IPS-NIHi7 (cell line): ENCODE measurements at regions not wholly inside any gene's neighbourhood (a gene's known extent, or its start where the extent isn't known, plus 50 kb on each side); places are given as distances from the start of the nearest gene placed in this dataset.
"Not testable (repeated sequence)": the region's sequence is repeated elsewhere in the genome, so short reads cannot be mapped to it uniquely, and the experiment has no call there.

Experiments
- DNase-seq: peaks from one replicate; pipeline ENCODE4 v3.0.0; 2012; ENCODE audit warnings: mixed read lengths; ENCODE audit errors: extremely low spot score

GRCh38 chr22:23381661-23382427 lies 198.2 kb downstream of the IGLL1 start:
- DNase-seq: no peak

GRCh38 chr22:23380911-23381310 lies 199.2 kb downstream of the IGLL1 start:
- DNase-seq: no peak

DNA sequence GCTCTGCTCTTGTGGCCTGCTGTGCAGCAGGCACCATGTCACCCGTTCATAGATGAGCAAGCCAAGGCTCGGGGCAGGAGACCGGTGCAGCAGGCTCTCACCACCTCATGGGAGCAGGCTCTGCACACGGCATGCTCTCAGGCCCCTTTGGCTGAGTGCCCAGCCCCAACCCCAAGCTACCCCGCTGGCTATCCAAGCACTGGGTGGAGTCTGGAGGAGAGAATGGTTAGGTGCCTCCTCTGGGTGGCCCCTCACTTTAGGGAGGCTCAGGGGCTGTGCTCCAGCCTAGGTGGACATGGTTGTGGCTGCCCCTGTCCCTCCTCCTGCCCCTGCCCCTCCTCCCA lies 199.9 kb downstream of the IGLL1 start:
- DNase-seq: no peak

DNA sequence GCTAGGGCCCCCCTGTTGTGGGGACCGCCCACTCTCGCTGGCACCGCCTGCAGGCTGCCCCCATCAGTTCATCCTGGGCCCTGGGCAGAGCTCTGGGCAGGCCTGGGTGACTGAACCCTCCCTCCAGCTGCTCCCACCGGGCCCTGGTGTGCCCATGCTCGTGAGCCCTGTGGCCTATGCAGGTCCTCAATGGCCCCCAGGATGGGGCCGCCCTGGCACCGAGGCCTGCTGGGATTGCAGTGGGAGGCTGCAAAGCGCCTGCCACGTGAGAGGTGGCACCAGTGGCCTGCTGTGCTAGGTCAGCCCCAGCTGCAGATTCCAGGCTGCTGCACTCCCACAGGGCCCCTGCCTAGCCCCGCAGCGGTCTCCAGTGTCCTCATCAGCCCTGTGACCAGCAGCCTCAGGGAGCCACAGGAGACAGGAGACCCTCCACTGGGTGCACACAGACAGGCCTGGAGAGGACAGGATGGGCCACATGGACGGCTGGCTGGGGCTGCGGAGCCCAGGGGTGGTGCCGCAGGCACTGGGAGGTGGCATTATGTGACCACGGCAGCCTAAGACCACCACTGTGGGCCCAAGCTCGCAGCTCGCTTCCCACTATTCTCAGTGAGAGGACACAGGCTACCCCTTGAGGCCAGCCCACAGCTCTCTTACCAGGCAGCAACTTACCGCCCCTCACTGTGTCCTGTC lies 199.4 kb downstream of the BCR start:
- not testable (repeated sequence) for DNase-seq

DNA sequence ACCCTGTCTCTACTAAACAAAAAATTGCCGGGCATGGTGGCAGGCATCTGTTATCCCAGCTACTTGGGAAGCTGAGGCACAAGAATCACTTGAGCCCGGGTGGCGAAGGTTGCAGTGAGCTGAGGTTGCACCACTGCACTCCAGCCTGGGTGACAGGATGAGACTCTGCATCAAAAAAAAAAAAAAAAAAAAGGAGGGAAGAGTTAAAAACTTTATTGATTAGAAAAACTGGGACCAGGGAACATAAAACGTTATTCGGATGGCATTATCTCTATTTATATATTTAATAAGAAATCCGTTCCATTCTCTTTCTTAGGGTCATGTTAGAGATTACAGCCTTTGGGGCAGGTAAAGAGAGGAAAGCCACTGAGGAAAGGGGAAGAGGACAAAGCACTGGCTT lies 197.5 kb downstream of the BCR start:
- DNase-seq: no peak

GRCh38 chr22:23376256-23376655 lies 195.9 kb downstream of the BCR start:
- peak; percentile 82 for DNase-seq

GRCh38 chr22:23375031-23375827 lies 194.9 kb downstream of the BCR start:
- no peak for DNase-seq

GRCh38 chr22:23373601-23374000 lies 193.3 kb downstream of the BCR start:
- DNase-seq: no peak

DNA sequence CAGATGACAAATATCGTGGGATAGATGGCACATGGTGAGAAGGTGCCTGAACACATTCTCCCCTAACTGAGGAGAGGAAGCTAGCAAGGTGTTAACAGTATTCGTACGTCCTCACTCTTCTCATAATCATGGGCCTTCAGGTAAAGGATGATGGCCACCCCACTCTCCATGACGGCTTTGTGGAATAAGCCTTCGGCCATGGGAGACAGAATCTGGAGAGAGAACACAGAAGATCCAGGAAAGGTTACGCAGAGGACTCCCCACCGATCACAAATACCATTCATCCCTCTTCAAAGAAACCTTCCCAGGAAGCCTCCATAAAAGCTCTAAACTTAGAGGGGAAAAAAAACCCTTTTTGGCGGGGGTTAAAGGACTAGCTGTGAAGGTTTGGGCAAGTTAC lies 189.9 kb downstream of the BCR start:
- DNase-seq: no peak

- no peak for DNase-seq
Observed at GRCh38 chr22:23369054-23369685, 188.9 kb downstream of the BCR start.
